GM21786 (cell line): ENCODE measurements at regions not wholly inside any gene's neighbourhood (a gene's known extent, or its start where the extent isn't known, plus 50 kb on each side); places are given as distances from the start of the nearest gene placed in this dataset.

Experiments
- ATAC-seq: cut with Tn5 transposase; IDR thresholded peaks from one replicate; pipeline ENCODE4 v1.9.1; 2021; ENCODE audit not compliant: unreplicated experiment

- ATAC-seq, result no peak
Measured at GRCh38 chr11:128232588-128232987, 354.8 kb downstream of the ETS1 start.

GRCh38 chr11:128231845-128232410, 355.4 kb downstream of the ETS1 start:
- no peak for ATAC-seq

- no peak for ATAC-seq
Measured at GRCh38 chr11:128227466-128227865, 359.9 kb downstream of the ETS1 start.

DNA sequence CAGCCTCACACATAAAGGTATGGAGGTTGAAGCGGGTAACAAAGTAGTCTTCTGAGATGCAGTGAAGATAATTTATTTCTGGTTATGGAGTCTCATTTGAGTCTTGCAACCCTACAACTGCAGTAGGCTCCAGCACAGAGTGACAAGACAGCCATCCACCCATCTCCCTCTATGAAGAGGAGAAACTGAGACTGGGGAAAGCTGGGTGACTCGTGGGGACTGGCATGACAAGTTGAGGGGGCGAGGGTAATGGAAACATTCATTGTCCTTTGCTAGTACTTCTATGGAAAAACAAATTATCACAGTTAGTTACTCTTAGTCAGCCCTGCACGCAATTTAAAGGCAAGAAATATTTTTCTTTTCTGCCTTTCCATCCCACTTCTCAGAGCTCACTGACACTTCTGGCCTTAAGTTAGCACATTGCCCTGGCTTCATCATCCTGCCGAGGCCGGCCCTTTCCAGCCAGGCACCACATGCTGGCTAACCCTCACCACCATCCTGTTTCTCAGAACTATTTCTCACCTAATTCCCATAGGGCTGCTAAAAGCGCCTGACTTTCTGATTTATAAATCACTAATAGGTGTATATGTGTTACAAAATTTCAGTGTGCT, 361.1 kb downstream of the ETS1 start:
- ATAC-seq, result no peak

- ATAC-seq, result no peak
Measured at GRCh38 chr11:128222245-128222884, 365.0 kb downstream of the ETS1 start.

DNA sequence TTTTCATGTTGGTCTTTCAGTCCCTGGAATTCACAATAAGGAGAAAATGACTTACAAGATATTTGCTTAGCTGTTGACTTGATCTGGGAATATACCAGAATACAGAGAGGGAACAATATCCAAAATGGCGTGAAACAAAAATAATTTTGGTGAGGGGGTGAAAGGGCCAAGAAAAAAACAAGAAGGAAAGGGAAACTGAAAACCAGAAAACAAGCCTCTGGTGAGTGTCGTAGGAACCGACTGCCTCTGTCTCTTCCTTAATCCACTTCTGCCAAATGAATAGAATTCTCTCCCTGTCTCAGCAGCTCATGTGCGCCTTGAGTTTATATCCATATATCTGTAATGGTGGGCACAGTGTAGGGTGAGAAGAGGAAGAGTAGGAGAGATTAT, 367.6 kb downstream of the ETS1 start:
- no peak for ATAC-seq

- ATAC-seq, result no peak
Measured at GRCh38 chr11:128216198-128216597, 371.2 kb downstream of the ETS1 start.

DNA sequence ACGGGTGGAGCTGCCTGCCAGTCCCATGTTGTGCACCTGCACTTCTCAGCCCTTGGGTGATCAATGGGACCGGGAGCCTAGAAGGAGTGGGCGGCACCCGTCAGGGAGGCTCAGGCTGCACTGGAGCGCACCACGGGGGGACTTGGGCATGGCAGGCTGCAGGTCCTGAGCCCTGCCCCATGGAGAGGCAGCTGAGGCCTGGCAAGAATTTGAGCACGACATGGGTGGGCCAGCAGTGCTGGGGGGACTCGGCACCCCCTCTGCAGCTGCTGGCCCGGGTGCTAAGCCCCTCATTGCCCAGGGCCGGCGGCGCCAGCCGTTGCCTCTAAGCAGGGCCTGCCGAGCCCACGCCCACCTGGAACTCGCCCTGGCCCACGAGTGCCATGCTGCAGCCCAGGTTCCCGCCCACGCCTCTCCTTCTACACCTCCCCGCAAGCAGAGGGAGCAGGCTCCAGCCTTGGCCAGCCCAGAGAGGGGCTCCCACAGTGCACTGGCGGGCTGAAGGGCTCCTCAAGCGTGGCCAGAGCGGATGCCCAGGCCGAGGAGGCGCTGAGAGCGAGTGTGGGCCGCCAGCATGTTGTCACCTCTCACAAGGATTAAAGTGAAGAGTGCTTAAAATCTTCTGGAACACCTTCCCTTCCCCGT, 372.0 kb downstream of the ETS1 start:
- ATAC-seq, result no peak

DNA sequence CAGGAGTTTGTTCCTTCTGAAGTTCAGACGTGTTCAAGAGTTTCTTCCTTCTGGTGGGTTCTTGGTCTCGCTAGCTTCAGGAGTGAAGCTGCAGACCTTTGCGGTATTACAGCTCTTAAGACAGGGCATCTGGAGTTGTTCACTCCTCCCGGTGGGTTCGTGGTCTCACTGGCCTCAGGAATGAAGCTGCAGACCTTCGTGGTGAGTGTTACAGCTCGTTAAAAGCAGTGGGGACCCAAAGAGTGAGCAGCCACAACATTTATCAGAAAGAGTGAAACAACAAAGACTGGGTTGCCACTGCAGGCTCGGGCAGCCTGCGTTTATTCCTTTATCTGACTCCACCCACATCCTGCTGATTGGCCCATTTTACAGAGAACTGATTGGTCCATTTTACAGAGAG, 373.1 kb downstream of the ETS1 start:
- ATAC-seq, result no peak

DNA sequence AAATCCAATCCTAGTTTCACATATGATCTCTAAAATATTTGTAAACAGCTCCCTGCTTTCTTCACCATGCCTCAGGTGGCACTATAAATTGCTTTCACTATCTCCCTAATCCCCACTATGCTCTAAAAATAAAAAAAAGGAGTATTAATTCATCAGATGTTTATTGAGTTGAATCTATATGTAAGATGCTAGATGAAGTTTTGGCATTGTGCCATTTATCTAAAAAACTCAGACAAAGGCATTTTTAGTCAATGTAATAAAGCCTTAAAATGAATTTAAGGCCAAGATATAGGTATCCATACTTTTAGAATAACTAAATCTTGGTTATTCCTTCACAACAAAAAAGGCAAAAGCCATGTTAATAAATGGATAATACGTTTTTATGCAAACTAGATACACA, 373.9 kb downstream of the ETS1 start:
- no peak for ATAC-seq

DNA sequence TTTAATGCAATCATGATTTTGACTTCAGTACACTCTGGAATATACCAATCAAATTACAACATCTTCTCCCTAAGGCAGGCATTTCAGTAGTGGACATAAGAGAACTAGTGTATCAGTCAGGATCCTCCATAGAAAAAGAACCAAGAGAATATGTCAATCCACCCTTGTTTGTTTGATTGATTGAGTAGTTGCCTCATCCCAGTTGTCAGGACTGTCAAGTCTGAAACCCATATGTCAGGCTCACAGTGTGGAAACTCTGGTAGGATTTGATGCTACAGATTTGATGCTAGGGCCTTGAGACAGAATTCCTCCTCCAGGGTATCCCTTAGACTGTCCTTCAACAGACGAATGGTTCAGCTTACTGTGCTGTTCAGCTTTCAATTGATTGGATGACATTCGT, 375.0 kb downstream of the ETS1 start:
- no peak for ATAC-seq

DNA sequence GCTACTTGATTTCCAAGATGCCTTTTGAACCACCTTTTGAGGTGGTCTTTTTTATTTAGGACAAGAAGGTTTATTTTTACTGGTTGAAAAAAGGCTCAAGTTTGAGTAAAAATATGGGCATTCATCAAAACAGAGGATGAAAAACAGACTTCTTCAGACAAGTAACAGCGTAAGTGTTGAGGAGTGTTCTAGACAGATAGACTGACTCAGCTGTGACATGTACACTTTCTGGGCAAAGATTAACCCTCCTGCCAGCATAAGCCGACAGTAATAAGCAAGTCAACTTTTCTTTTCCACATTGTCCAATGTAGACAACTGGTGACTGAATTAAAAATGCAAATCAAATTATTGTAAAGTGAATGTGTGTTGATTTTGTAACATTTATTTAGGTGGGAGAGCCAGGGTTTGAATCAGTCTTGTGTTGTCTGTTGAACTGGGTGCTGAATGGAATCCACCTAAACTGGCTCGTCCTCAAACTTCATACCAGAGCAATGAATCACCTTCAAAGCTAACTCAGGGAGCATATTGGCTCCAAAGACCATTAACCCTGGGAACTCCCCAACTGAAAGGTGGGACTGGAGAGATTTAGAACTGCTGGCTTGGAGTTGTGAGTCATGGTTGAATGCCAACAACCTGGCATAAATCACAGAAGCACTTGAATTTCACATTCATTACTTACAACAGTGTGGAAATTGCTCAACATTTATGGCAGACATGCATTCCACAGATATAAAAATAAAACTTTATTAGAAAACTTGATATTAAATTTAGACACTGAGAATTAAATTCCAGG, 377.0 kb downstream of the ETS1 start:
- ATAC-seq, result no peak

DNA sequence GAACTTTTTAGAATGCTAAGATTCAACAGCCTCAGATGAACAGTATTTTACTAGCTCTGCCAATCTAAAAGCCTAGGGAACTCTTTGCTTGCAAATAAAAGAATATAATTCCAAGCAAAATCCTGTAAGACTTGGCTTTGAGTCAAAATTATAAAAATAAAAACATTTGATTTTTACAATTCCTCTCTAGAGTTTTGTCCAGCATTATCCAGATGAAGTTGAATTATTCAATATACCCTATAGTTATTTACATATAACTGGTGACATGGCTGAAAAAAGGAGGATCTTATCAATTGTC, 378.3 kb downstream of the ETS1 start:
- ATAC-seq, result no peak

DNA sequence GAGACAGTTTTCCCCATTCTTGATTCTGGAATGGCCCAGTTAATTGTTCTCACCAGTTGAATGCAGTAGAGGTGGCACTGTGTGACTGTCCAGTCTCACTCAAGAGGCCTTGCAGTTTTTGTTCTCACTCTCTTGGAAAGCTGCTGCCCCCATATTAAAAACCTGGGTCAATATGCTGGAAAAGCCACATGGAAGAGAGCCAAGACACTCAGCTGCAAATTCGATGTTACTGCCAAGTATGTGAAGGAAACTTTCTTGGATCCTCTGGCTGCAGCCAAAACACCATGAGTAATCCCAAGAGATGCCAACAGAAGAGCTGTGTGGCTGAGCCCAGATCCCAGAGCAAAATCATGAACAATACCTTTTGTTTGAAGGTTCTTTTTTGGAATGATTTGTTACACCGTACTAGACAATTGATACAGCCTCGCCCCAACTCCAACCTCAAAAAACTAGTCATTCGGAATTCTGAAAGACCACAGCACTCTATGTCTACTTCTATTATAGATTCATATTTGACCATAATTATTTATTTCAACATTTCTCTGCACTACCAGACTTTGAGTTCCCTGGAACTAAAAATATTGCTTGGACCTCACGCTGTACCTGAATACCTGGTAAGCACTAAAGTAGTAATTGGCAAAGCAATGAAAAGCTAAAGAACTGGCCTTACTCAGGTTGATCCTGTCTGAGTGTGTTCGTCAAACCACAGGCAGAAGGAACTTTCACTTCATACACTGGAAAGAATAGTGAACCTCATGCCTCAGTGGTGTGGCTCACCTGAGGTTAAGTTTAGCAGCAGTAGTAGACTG, 378.8 kb downstream of the ETS1 start:
- no peak for ATAC-seq

- ATAC-seq, result no peak
Measured at GRCh38 chr11:128207861-128208321, 379.5 kb downstream of the ETS1 start.

DNA sequence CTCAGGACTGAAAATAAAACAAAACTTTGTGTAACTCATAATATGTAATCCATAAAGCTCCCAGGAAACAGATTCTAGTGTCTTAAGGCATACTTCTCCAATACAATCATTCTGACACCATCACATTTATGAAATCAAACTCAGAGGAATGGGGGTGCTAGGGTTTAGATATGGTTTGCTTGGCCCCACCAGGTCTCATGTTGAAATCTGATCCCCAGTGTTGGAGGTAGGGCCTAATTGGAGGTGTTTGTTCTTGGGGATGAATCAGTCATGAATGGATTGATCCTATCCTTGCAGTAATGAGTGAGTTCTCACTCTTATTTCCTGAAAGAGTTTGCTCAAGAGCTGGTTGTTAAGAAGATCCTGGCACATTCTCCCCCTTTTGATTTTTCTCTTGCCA, 380.9 kb downstream of the ETS1 start:
- ATAC-seq, result no peak

GRCh38 chr11:128205796-128206195, 381.6 kb downstream of the ETS1 start:
- ATAC-seq, result no peak

DNA sequence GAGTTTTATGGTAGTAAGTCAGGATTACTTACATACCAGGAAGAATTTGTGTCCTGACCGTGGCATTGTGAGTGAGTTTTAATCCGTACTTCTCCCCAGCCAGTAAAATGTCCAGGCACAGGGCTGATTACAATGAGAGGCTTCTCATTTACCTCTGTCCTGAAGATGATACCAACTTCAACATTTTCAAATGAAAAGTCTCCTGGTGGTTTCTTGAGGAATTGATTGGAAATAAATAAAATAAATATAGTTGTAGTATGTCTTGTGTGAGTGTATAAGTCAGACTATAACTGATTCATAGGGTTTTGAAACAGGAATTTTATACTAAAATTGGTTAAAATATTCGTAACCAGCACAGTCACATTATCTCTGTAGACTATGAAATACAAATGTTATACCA, 382.5 kb downstream of the ETS1 start:
- no peak for ATAC-seq

DNA sequence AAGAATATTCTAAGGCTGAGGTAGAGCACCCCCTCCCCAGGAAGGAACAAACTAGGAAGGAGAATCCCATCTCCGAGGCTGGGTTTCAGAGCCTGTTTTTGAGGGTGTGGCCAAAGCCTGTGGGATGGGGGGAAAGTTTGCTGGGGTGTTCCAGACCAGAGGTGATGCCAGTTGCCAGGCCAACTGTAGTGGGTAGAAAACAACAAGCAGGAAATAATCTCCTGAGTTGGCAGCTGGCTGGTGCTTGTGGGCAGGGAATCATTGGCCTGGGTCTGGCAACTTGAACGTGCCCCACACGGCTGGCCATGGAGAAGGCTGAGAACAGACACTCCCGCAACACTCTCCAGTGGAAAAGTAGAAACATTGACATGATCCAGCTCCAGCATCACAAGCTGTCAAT, 385.6 kb downstream of the ETS1 start:
- no peak for ATAC-seq

- no peak for ATAC-seq
Measured at GRCh38 chr11:128201009-128201408, 386.3 kb downstream of the ETS1 start.

- no peak for ATAC-seq
Measured at GRCh38 chr11:128200467-128200866, 386.9 kb downstream of the ETS1 start.
